Hypothalamus (tissue), 51 donors: ENCODE measurements at regions not wholly inside any gene's neighbourhood (a gene's known extent, or its start where the extent isn't known, plus 50 kb on each side); places are given as distances from the start of the nearest gene placed in this dataset.
A peak's percentile ranks its signal among the peaks of the same experiment; 100 is the strongest.

ENCODE experiments used
- DNase-seq, 51 donors: peaks; one replicate each; lab custom pipeline; 2025; lab: John Stamatoyannopoulos, UW

DNA sequence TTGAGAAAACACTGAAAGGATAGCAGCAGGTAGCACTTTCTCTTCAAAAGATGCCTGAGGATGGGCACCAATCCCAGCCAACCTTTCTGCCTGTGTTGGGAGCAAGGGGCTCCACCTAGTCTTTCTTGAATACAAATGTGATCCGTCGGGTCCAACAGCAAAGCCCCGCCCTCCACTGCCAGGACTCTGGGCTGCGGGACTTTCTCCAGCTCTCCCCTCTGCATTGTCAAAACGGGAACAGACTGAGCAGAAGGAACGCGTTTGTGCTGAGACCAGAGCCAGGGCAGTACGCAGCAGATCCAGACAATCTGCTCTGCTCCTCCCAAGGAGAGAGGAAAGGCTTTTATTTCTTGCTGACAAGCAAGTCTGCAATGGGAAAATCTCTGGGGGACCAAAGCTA lies 139.7 kb downstream of the SEC61B start:
- DNase-seq: peak in 9 of 51 donors; percentile 5 to 32 (median 6)

DNA sequence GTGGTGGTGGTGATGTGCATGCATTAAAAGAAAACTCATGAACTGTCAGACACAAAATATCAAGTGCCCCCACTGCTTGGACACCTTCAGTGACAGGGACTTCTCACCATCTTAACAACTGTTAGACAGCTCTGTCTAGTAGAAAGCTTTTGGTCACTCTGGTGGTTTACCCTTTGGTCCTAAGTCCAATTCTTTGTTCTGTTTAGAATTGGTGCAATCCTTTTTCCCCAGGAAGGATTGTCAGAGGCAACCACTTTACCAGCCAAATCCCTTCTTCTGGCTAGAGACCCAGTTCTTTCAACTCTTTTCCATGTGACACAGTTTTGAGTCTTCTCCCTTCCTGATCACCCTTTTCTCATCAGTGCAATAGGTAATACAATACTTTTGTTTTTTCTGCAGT lies 140.2 kb downstream of the SEC61B start:
- no peak for DNase-seq

DNA sequence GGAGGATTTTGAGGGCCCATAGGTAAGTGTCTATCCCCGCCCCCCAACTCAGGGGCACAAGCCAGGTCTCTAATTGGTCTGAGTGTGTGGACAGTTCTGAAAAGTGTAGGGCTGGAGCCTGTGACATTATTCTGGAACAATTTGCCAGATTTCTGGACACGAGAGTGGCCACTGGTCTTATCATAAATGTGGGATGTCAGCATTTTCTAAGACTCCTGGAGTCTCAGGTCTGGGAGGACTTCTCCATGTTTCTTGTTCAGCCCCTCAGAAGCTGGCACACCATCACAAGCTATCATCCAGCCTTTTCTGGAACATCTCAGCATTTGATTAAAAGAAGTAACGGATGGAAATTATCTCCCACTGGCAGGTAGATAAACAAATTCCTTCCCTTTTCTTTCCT lies 141.4 kb downstream of the SEC61B start:
- no peak for DNase-seq

DNA sequence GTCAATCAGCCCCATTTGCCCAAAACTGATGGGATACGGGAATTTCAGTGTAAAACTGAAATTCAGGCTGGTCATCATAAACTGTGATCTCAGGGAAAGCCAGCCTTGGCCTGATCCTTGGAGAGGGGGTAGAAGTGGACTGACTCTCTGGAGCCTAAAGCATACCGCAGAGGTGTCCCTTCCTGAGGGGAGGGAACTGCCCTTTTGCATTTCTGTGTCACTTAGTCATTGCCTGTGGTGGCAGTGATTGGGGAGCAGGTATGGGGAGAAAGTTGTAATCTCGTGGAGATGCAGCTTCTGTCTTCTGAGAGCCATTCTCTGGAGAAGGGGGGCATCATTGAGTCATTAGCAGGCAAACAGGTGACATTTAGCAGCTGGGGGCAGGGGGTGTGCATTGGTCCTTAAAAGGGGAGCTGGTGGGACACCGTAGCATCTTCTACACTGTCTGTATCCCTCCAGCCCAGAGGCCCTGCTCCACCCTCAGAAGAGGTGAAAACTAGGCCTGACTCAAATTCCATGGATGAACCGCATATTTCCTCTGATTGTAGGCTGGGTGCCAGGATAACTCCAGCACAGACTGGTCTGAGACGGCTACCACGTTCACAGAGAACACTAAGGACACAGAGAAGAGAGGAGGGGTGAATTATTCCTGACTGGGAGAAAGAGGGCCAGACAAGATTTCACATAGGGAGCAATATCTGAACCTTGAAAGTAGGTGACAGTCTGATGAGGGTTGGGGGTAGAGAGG lies 143.3 kb downstream of the SEC61B start:
- no peak for DNase-seq

DNA sequence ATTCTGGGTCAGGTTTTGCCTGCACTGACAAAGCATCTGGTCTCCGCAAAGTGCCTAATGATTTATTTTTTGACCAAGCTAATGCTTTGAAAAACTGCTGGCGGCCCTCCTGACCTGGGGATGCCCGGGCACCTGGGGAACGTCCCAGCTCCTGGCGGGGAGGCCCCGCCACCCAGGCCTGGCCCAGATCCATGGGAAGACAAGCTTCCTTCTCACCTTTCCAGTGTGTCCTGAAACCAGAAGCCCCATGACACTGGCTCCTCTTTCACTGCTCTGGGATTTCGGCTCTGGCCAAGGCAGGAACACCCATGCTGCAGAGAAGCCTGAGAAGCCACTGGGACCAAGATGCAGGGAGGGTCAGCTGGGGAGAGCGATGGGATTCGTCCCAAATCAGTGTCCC lies 144.1 kb downstream of the SEC61B start:
- DNase-seq: no peak

DNA sequence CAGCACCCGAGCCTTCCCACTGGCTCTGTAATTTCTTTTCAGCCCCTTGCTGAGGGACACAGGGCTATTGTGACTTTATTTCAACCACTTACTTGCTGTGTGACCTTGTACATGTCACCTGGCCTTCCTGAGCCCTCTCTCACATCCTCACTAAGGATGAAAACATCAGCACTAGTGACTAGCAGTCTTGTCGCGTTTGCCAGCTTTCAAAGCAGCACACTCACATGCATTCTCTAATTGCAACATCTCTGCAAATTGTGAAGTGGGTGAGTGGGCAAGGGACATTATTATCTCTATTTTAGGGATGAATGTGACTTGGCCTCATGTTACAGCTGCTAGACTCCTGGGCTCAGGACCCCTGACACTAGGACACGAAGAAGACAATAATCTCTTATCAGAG lies 144.5 kb downstream of the SEC61B start:
- no peak for DNase-seq

DNA sequence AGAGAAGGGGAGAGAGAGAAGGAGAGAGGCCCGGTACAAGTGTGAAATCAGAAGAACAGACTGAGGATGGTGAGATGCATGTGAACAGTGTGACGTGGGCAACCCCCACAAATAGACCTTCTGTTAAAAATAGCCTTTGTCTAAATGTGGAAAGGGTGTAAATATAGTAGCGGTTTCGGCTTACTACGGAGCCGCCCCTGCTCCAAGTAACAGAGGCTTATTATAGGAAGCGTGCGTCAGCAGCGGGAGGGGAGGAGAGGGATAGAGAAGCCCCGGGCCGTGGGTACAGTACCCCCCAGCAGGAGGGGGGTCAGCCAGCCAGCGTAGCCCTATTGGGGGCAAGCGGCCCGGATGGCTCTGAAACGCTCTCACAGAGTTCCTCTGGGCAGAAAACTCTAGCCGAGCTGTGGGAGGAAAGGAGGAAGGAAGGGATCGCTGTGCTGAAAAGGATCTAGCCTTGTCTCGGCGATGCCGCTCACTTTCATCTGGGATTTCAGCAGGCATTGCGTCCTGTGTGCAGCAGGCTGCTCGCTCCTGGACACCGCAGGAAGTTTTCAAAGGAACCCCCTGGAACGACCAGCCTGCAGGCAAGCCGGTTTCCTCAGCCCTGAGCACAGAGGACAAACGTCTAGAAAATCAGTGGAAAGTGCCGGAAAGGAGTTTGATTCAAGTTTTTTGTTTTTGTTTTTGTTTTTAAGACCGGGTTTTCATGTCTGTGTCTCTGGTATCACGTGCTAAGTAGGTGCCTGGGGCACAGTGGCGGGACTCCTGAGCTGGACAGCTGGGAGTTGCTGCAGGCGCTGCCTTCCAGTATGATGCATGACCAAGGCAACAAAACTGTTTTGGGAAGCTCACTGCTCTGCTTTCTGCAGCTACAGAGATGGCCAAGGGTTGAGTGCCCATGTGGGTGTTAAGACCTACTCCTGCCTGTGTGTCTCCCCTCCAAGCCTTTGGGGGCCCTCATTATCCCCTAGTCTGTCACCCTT lies 146.6 kb downstream of the SEC61B start:
- peak in 24 of 51 donors; percentile 5 to 63 (median 26) for DNase-seq

DNA sequence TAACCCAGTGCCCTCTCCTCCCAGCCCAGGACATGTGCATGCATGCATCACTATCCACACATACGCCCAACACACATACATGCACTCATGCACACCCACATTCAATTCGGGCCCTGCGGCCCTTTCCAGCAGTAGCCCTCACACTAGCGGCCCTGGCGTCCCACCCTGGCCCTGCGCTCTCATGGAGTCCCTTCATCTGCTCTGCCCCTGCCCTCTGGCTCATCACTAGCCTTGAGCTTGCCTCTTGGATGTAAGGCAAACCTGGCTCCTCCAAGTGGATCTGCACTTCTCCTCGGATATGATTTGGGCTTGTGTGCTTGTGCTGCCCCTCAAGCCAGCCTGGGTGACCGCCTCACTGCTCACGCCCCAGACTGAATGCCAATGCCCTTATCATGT lies 147.2 kb downstream of the SEC61B start:
- no peak for DNase-seq

DNA sequence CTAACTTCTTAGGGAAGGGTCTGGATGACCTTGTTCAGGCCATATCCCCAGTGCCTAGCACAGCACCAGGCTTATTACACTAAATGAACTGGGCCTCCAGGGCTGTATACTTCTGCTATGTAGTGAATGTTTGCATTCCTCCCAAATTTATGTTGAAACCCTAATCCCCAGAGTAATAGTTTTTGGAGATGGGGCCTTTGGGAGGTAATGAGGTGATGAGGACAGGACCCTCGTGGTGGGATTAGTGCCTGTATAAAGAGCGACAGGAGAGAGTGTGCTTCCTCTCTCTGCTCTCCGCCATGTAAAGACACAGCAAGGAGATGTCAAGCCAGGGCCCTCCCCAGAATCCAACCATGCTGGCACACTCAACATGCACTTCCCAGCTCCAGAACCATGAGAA lies 148.3 kb downstream of the SEC61B start:
- DNase-seq: no peak

DNA sequence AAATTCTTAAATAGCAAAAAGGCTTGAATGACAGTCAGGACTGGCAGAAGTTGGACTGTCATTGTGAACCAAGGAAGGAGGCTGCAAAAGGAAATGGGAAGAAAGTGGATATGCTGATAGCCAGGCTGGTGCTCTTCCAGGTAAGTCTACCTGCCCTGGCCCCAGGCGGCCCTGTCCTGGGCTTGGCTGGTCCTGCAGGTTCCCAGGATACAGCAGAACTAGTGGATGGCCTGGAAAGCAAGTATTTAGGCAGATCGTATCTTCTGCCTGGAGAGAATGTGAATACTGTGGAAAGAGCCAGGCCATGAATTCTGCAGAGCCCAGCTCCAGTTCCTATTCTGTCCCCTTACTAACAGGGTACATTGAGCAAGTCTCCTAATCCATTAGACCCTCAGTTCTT lies 149.3 kb downstream of the SEC61B start:
- no peak for DNase-seq

DNA sequence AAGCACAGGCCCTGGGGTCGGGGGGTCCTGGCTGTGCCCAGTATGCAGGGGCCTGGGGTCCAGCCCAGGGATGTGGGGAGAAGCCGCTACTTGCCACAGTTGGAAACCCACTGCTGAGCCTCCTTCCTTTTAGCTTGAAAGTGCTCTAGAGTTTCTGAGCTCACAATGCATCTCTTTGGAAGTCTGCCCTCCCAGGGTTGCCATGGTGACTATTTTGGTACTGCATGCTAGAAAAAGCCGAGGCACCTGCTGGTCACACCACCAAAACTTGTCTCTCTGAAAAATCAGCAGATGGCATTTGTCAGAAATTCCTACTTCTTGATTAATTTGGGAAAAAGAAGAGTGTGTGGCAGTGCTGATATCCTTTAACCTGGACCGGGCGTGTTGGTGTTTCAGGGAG lies 151.8 kb downstream of the SEC61B start:
- DNase-seq: peak in 19 of 51 donors; percentile 5 to 51 (median 19)

DNA sequence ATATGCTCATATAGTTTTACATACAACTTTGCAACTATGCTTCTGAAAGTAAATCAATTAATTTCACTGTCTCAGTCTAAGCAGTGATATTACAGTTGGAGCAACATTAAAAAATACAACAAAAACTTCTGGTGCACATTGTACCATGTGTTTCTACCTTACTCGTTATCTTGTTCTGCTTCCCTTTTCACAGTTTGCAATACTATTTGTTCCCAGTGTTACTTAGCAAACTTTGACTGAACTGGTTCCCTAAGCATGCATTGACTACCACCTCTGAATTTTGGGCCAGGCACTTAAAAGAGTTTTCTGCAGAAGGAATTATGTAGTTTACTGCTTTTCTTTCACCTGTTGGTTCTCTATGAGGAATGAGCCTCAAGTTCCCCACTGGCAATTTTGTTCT lies 152.7 kb downstream of the SEC61B start:
- DNase-seq: no peak

DNA sequence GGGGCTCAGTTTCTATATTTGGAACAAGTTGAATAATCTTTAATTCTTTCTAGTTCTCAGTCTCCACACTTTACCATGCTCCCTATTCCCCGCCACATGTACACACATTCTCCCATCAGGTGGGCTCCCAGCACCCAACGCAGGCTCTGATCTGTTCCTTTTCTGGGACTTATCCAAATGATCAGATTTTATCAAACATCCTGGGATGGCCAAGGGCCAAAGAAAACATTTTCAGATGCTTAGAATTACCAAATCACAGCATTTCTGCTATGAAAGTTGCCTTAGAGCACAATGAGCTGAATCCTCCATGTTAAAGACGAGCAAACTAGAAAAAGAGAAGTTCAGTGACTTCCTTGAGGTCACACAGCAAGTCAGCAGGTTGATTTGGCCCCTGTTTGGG lies 153.4 kb downstream of the SEC61B start:
- DNase-seq: no peak

DNA sequence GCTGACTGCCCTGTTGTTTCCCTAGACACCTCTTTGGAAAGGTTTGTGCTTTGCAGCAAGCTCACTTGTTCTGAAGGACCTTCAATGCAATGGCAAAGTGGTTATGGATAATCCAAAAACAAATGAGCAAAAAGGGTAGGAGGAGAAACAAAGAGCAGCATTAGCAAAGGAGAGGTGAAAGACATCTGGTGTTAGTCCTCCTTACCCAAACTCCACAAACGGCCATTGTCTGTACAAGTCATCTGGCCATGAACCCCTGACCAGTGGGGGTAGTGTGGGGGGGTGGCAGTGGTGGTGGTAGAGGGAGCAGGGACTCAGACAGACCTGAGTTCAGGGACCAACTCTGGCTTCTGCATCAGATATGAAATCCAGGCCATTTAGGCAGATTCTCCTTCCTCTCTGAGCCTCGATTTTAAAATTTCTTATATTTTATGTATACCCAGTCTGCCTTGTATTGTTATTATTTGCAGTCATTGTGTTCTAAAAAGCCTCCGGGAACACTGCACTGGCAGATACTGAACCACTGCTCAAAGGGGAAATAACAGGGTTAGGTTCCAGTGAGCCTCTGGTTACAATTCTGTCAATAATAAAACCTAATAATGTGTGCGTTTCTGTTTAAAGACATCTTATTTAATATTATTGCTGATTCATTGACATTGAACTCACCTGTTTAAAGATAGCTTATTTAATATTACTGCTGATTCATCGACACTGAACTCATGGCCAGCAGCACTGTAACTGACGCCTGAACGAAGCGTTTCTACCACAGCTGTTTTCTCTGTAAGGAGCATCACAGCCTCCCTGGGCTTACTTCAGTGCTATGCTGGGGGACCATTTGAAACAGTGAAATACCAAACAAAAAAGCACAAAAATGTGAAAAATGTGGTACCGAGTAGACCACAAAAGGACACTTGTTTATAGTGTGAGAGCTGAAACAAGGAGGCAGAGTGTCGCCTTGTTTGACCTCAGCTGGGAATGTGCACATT lies 156.0 kb downstream of the SEC61B start:
- DNase-seq: no peak

DNA sequence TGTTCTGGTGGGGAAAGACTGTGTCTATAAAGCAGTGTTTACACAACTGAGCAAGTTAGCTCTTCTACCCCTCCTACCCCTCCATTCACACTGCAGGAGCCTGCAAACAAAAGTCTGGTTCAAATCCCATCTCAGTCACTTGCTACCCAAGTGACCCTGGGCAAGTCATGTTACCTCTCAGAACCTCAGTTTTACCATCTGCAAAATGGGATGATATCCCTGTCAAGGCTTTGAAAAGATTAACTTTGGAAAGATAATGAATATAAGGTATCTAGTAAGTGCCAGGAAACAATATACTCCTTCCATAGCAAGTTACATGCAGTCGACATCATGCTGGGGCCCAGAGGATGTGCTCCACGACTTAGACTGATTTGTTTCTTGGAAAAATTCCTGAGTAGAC lies 161.5 kb downstream of the SEC61B start:
- no peak for DNase-seq

DNA sequence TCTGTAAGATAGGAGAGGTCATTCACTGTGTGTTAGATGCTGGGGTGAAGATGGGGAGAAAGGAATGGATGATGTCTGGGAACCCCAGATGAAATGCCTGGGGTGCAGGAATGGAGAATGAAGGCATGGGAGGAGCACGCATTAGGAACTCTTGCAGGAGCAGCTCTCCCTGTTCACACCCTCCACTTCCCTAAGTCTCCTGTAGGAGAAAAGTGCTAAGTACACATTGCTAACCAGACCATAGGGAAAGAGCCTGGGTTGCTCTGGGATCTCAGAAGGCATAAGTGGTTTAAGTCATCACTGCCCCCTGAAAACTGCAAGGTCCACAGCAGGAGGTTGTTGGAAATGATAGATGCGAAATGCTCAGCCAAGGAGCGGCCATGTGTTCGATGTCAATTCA lies 163.1 kb downstream of the SEC61B start:
- DNase-seq: no peak

DNA sequence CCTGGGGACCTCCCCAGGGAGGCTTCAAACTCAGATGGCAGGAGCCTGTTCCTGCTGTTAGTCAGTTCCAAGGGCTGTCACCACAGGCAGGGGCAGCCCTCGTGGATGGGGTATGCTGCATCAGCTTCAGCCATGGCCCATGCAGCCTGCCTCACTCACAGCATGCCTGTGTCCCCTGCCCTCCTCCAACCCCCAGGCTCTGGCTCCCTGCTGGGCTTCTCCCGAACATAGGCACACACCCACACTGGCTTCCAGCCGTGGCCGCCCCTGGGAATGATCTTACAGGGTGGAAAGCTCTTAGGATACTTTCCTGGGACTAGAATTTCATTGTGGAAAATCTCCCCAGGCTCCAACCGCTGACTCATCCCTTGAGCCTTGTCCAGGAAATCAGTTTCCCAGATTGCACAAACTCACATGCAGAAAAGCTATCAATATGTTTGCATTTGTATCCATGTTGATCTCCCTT lies 163.8 kb downstream of the SEC61B start:
- no peak for DNase-seq

DNA sequence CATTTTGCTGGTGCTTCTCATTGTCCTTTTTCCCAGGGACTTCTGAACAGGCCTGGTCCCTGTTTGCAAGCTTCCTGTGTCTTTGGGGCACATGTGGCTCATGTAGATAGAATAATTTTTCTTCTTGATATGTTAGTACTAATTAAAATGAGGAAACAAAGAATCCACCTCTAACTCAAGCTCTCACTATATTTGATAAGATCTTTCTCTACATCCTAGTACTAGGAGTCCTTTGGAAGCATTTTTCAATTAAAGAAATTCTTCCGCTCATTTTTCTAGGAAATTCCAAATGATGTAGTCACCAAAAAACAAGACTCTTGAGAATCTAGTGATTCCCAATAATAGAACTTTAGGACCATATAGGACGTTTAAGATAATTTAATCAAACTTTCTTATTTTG lies 165.3 kb downstream of the SEC61B start:
- DNase-seq: no peak

DNA sequence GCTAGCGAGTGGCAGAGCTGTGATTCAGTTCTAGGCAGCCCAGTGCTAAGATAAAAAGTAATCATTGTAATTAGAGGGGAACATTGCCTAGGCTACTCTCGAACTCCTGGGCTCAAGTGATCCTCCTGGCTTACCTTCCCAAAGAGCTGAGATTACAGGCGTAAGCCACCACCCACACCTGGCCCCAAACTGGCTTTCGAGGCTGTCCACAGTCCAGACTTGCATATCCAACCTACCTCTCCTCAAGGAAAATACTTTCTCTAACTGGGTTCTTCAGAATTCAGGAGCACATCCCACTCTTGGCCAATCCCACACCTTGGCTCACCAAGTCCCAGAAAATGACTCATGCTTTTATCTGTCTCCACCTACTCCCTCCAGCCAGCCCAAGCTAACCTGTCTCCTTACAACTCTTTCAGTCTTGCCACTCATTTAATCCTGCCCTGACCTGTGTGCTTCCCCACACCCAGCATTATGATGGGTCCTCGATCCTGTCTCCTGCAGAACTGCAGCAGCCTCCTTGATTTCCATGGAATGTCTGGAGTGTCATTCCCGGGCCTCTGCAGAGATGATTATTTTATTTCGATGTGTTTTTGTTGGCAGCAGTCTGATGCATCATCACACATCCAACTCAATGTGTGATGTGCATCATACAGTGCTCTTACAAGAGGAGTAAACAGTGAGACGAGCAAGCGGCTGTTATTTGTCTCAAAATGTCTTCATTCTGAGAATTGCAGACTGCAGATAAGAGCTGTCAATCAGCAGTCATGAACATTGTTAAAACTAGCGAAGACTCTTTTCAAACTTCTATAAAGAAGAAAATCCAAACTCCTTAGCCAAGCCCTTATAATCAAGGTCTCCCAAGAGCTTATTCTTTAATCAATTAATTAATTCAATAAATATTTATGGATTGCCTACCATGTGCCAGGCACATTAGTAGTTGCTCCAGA lies 167.3 kb downstream of the SEC61B start:
- peak in 1 of 51 donors; percentile 27 for DNase-seq
